Lung (tissue), 11 donors: ENCODE measurements at regions not wholly inside any gene's neighbourhood (a gene's known extent, or its start where the extent isn't known, plus 50 kb on each side); places are given as distances from the start of the nearest gene placed in this dataset.

Experiments
- ATAC-seq: fragments of 200-7000 bp; cut with Tn5 transposase; one replicate; pipeline ENCODE4 v1.9.1; 2020; ENCODE audit warnings: moderate number of reproducible peaks; ENCODE audit not compliant: insufficient read depth, low FRiP score
- DNase-seq, 3 donors: peaks; one replicate each; pipeline ENCODE4 v3.0.0-alpha.2; 2013 to 2017
- H3K27ac ChIP-seq, 2 donors: one replicate each; pipeline ENCODE4 v1.5.1; 2013; ENCODE audit warnings: mild to moderate bottlenecking in 2 of 2, moderate library complexity in 2 of 2, control low read depth in 1 of 2, inconsistent platforms in 1 of 2, low read depth in 1 of 2, low read length in 1 of 2
- H3K27me3 ChIP-seq, 3 donors: one replicate each; pipeline ENCODE4 v1.5.1; 2013; ENCODE audit warnings: low read length in 2 of 3; ENCODE audit not compliant: control insufficient read depth in 3 of 3, insufficient read depth in 3 of 3
- H3K36me3 ChIP-seq, 4 donors: one replicate each; pipeline ENCODE4 v1.5.1; 2013; ENCODE audit warnings: low read length in 4 of 4, mild to moderate bottlenecking in 1 of 4, moderate library complexity in 1 of 4; ENCODE audit not compliant: control insufficient read depth in 4 of 4, insufficient read depth in 4 of 4
- H3K4me1 ChIP-seq, 5 donors: one replicate each; pipeline ENCODE4 v1.5.1; 2013; ENCODE audit warnings: low read length in 5 of 5, mild to moderate bottlenecking in 2 of 5, moderate library complexity in 1 of 5; ENCODE audit not compliant: control insufficient read depth in 5 of 5, insufficient read depth in 5 of 5
- H3K4me3 ChIP-seq: one replicate; pipeline ENCODE4 v1.5.1; 2013; ENCODE audit warnings: mild to moderate bottlenecking, control low read depth, moderate library complexity
- H3K9ac ChIP-seq, 2 donors: one replicate each; pipeline ENCODE4 v1.5.1; 2013; ENCODE audit warnings: low read length in 2 of 2, control low read depth in 1 of 2; ENCODE audit not compliant: insufficient read depth in 1 of 2
- H3K9me3 ChIP-seq, 4 donors: one replicate each; pipeline ENCODE4 v1.5.1; 2013; ENCODE audit warnings: low read length in 3 of 4, mild to moderate bottlenecking in 1 of 4, moderate library complexity in 1 of 4; ENCODE audit not compliant: control insufficient read depth in 4 of 4, insufficient read depth in 3 of 4
- WGBS, 2 donors: extraction: QIAGEN DNeasy Blood & Tissue Kit; methylation state at CpG; one replicate each; pipeline ENCODE4 v1.1.7; 2013; 5-methylcytosine and 5-hydroxymethylcytosine counted together
- TF ChIP-seq, protein P1 (sequence below): IDR thresholded peaks from 2 replicates; pipeline ENCODE4 v1.5.1; 2012; ENCODE audit warnings: mild to moderate bottlenecking; ENCODE audit errors: control extremely low read depth, extremely low read depth
- donor health status: control.
- donor health status: control.
- donor health status: Bipolar disorder and iron deficiency.
- donor health status: healthy.
- donor health status: DM: yes; HTN: yes; CAD: no.

DNA sequence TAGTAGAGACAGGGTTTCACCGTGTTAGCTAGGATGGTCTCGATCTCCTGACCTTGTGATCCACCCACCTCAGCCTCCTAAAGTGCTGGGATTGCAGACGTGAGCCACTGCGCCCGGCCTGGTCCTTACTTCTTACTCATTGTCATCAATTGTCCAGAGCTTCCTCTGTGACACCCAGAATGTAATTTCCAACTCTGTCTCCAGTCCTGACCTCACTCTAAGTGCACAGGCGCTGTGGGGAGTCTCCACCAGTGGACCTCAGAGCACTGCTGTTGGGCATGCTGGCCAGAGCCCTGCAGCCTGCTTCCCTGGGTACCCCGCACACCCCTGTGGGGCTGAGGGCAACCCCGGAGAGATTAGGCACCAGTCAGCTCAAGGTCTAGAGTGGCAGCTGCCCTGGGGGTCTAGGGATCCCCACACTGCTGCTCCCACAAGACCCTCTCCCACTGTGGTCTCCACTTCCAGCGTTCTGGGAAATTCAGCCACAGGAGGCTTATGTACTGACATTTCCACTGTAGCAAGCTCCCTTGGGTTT is 1140.3 kb downstream of the TBC1D22A start:
- Histone ChIP-seq H3K27me3 (no peaks in the 10 kb centered on the region), H3K4me3 (no peak overlapping the region), H3K4me1 (no peaks in the 10 kb centered on the region), H3K27ac (no peak overlapping the region), H3K9me3 (peaks cover 0 to 6% (median 1%) of the 10 kb centered on the region in 4 donors), H3K9ac (no peak overlapping the region), H3K36me3 (no peaks in the 10 kb centered on the region)
- TF ChIP-seq, protein P1, sequence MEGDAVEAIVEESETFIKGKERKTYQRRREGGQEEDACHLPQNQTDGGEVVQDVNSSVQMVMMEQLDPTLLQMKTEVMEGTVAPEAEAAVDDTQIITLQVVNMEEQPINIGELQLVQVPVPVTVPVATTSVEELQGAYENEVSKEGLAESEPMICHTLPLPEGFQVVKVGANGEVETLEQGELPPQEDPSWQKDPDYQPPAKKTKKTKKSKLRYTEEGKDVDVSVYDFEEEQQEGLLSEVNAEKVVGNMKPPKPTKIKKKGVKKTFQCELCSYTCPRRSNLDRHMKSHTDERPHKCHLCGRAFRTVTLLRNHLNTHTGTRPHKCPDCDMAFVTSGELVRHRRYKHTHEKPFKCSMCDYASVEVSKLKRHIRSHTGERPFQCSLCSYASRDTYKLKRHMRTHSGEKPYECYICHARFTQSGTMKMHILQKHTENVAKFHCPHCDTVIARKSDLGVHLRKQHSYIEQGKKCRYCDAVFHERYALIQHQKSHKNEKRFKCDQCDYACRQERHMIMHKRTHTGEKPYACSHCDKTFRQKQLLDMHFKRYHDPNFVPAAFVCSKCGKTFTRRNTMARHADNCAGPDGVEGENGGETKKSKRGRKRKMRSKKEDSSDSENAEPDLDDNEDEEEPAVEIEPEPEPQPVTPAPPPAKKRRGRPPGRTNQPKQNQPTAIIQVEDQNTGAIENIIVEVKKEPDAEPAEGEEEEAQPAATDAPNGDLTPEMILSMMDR = no peak
- DNase-seq = no peak
- 88 to 94% methylated on average over 9 of the region's 9 CpGs for WGBS, 2 donors
- ATAC-seq = no peak

DNA sequence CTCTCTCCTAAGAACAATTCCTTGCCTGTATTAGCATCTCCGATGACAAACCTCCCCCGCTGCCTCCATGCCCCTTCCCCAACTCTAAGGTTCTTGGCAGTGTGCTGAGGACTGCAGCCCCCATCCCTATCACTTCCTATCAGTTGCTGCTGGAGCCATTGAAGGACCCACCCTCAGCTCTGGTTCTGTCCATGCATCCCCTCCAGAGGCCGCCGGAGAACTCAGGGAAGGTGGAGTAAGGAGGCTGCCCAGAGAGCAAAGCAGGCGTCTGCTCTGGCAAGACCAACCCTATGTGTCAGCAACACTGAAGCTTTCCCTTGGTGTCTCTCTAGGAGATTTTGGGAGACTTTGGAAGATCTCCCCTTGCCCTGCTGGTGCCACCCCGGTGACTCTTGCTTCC is 1139.5 kb downstream of the TBC1D22A start:
- Histone ChIP-seq H3K36me3 (no peaks in the 10 kb centered on the region), H3K27ac (no peak overlapping the region), H3K4me3 (no peak overlapping the region), H3K4me1 (no peaks in the 10 kb centered on the region), H3K9me3 (peaks cover 0 to 6% (median 1%) of the 10 kb centered on the region in 4 donors), H3K27me3 (no peaks in the 10 kb centered on the region), H3K9ac (no peak overlapping the region)
- TF ChIP-seq, protein P1 = no peak
- DNase-seq = no peak
- 88 to 89% methylated on average over 6 of the region's 6 CpGs for WGBS, 2 donors
- no peak for ATAC-seq

DNA sequence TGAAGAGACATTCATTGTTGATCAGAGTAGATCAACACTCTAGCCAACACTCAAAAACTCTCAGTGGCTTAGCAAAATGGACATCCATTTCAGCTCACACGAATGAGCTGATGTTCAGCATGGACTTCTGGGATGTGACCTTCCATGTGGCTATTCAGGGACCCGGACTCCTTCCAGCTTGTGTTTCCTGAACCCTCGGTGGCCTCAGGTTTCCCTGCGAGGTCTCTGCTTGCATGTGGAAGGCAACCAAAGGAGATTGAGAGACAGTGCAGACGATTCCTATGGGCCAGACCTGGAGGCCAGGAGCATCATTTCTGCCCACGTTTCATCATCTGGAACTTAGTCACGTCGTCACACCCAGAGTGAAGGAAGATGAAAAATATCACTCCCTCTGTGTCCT is 1137.4 kb downstream of the TBC1D22A start:
- ATAC-seq (no peak), DNase-seq (no peak)
- no peaks in the 10 kb centered on the region for H3K4me1 ChIP-seq
- TF ChIP-seq, protein P1 = no peak
- no peak overlapping the region for H3K9ac ChIP-seq
- 84 to 90% methylated on average over 8 of the region's 8 CpGs for WGBS, 2 donors
- peaks cover 0 to 3% (median 0%) of the 10 kb centered on the region in 4 donors for H3K9me3 ChIP-seq
- no peak overlapping the region for H3K4me3 ChIP-seq
- H3K27ac ChIP-seq = no peak overlapping the region
- no peaks in the 10 kb centered on the region for H3K27me3 ChIP-seq
- H3K36me3 ChIP-seq = no peaks in the 10 kb centered on the region

DNA sequence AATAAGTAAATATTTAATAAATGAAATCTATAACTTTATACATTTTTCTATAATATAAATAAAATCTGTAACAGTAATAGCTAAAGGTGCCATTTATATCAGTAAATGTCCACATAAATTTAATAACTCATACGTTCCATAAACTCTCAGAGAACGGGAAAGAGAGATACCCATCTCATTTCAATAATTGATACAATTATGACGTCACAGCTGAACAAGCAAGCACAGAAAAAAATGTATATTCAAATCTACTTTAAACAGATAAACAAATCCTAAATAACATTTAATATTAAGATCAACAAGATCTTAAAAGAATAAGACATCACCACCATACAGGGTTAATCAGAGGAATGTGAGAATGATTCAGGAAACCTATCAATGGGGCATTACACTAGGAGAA is 1136.5 kb downstream of the TBC1D22A start:
- H3K9ac ChIP-seq = no peak overlapping the region
- H3K27me3 ChIP-seq = no peaks in the 10 kb centered on the region
- no peak overlapping the region for H3K4me3 ChIP-seq
- no peaks in the 10 kb centered on the region for H3K36me3 ChIP-seq
- 82 to 95% methylated on average over 3 of the region's 3 CpGs for WGBS, 2 donors
- ATAC-seq (no peak), DNase-seq (no peak)
- H3K4me1 ChIP-seq = no peaks in the 10 kb centered on the region
- H3K9me3 ChIP-seq = peaks cover 0 to 3% (median 1%) of the 10 kb centered on the region in 4 donors
- no peak overlapping the region for H3K27ac ChIP-seq
- TF ChIP-seq, protein P1 = no peak
